ENCODE measurements at regions not wholly inside any gene's neighbourhood (a gene's known extent, or its start where the extent isn't known, plus 50 kb on each side); places are given as distances from the start of the nearest gene placed in this dataset.

DNA sequence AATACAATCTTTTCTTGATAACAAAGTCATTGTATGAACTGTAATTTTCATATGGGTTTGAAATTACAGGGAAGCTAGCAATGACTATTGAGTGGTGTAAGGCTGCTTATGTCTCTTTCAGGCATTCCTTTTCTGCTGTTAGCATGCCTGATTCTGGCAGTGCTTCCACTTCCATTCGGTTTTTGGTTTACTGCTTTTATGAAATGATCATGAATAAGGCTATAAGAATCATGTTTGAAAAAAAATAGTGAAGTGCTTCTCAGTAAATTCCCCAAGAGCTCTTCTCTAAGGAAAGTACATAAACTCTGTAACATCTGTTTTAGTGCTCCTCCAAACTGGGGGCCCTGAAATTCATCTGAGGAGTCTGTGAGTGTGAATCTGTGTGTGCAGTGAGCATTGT is 434.0 kb upstream of the RGS6 start:
- Histone ChIP-seq H3K4me1 (peaks cover 10% of the 10 kb centered on the region), H3K4me3 (no peak overlapping the region), H3K36me3 (no peaks in the 10 kb centered on the region), H3K27me3 (no peaks in the 10 kb centered on the region), H3K9me3 (no peaks in the 10 kb centered on the region), H3K27ac (no peak overlapping the region)
- intact Hi-C loops (cut with DNase I) = no loop called here
- DNase-seq (no peak), ATAC-seq (no peak)
- TF ChIP-seq, protein P1, sequence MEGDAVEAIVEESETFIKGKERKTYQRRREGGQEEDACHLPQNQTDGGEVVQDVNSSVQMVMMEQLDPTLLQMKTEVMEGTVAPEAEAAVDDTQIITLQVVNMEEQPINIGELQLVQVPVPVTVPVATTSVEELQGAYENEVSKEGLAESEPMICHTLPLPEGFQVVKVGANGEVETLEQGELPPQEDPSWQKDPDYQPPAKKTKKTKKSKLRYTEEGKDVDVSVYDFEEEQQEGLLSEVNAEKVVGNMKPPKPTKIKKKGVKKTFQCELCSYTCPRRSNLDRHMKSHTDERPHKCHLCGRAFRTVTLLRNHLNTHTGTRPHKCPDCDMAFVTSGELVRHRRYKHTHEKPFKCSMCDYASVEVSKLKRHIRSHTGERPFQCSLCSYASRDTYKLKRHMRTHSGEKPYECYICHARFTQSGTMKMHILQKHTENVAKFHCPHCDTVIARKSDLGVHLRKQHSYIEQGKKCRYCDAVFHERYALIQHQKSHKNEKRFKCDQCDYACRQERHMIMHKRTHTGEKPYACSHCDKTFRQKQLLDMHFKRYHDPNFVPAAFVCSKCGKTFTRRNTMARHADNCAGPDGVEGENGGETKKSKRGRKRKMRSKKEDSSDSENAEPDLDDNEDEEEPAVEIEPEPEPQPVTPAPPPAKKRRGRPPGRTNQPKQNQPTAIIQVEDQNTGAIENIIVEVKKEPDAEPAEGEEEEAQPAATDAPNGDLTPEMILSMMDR (IDR thresholded peaks at IDR 0.05) = no peak

GRCh38 chr14:71499018-71499417 is 433.2 kb upstream of the RGS6 start:
- TF ChIP-seq, protein P1 (IDR thresholded peaks at IDR 0.05) = no peak
- intact Hi-C loops (cut with DNase I) = no loop called here
- no peaks in the 10 kb centered on the region for H3K27me3 ChIP-seq
- no peak overlapping the region for H3K27ac ChIP-seq
- H3K9me3 ChIP-seq = no peaks in the 10 kb centered on the region
- H3K4me3 ChIP-seq = no peak overlapping the region
- peaks cover 10% of the 10 kb centered on the region for H3K4me1 ChIP-seq
- DNase-seq (no peak), ATAC-seq (no peak)
- no peaks in the 10 kb centered on the region for H3K36me3 ChIP-seq

DNA sequence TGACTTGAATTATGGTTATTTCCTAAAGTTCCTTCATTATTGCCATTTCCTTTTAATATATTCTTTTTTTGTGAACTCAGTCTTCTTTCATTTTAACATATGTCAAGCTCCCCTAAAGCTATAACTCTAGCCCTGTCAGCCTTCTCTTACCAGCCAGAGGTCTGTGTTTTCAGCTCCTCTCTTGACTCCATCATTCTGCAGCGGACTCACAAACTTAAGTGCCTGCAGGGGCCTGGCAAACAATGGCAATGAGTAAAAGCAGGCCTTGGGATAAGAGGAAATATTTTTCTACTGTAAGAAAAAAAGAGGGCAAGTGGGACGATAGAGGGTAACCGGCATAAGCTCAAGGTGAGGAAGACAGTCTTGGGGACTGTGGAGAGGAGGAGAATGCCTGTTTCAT is 424.5 kb upstream of the RGS6 start:
- no peaks in the 10 kb centered on the region for H3K9me3 ChIP-seq
- intact Hi-C loops (cut with DNase I) = no loop called here
- no peak overlapping the region for H3K4me3 ChIP-seq
- DNase-seq (no peak), ATAC-seq (no peak)
- no peaks in the 10 kb centered on the region for H3K4me1 ChIP-seq
- H3K36me3 ChIP-seq = no peaks in the 10 kb centered on the region
- TF ChIP-seq, protein P1 (IDR thresholded peaks at IDR 0.05) = no peak
- H3K27me3 ChIP-seq = no peaks in the 10 kb centered on the region
- no peak overlapping the region for H3K27ac ChIP-seq

DNA sequence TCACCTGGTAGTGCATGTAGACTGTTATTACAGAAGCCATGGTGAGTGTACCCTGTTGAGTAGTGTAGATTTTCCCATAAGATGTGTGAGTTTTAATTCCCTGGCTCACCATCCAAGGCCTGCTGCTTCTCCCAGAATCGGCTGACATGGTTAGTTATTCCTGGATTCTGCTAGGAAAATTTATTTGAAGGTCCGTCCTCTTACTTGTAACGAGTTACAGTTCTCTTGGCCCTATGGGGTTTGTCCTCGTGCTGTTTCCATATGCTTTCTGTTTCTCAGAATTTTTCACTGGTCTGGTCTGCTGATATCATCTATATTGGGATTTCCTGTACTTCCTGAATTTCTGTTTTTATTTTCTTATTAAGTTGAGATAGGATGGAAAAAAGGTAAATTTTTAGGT is 423.3 kb upstream of the RGS6 start:
- Histone ChIP-seq H3K9me3 (no peaks in the 10 kb centered on the region), H3K4me3 (no peak overlapping the region), H3K36me3 (peaks cover 5% of the 10 kb centered on the region), H3K27ac (no peak overlapping the region), H3K27me3 (no peaks in the 10 kb centered on the region), H3K4me1 (no peaks in the 10 kb centered on the region)
- ATAC-seq (no peak), DNase-seq (no peak)
- TF ChIP-seq, protein P1 (IDR thresholded peaks at IDR 0.05) = no peak
- intact Hi-C loops (cut with DNase I) = no loop called here

GRCh38 chr14:71511152-71511551 is 421.1 kb upstream of the RGS6 start:
- TF ChIP-seq, protein P1 (IDR thresholded peaks at IDR 0.05) = no peak
- Histone ChIP-seq H3K27me3 (no peaks in the 10 kb centered on the region), H3K27ac (no peak overlapping the region), H3K4me1 (no peaks in the 10 kb centered on the region), H3K9me3 (no peaks in the 10 kb centered on the region), H3K4me3 (no peak overlapping the region), H3K36me3 (peaks cover 11% of the 10 kb centered on the region)
- DNase-seq = no peak
- intact Hi-C loops (cut with DNase I) = no loop called here
- no peak for ATAC-seq

All from upper lobe of right lung (tissue), 1 donor.